IMR-90 (cell line): ENCODE measurements at regions not wholly inside any gene's neighbourhood (a gene's known extent, or its start where the extent isn't known, plus 50 kb on each side); places are given as distances from the start of the nearest gene placed in this dataset.

ENCODE experiments used
- BHLHE40 ChIP-seq: fragments of 150-350 bp; IDR thresholded peaks from 2 replicates; pipeline ENCODE4 v1.6.1; 2016; ENCODE audit warnings: mild to moderate bottlenecking, low read depth, low read length
- CEBPB ChIP-seq: IDR thresholded peaks from 2 replicates; pipeline ENCODE4 v1.6.1; 2012; ENCODE audit warnings: low read depth, low read length, improper control_type of control experiment
- CHD1 ChIP-seq: IDR thresholded peaks from 2 replicates; pipeline ENCODE4 v1.6.1; 2012; ENCODE audit warnings: low read depth, low read length, improper control_type of control experiment
- MAZ ChIP-seq: IDR thresholded peaks from 2 replicates; pipeline ENCODE4 v1.6.1; 2012; ENCODE audit warnings: low read depth, mild to moderate bottlenecking, low read length, improper control_type of control experiment, moderate library complexity, borderline replicate concordance
- MXI1 ChIP-seq: IDR thresholded peaks from 2 replicates; pipeline ENCODE4 v1.6.1; 2012; ENCODE audit warnings: low read depth, mild to moderate bottlenecking, low read length, moderate library complexity, borderline replicate concordance
- NFE2L2 ChIP-seq: fragments of 150-350 bp; IDR thresholded peaks from 2 replicates; pipeline ENCODE4 v1.6.1; 2016; ENCODE audit warnings: low read depth, mild to moderate bottlenecking, low read length
- POLR2A ChIP-seq: IDR thresholded peaks from 2 replicates; pipeline ENCODE4 v1.6.1; 2012; ENCODE audit warnings: mild to moderate bottlenecking, low read depth, low read length
- RAD21 ChIP-seq: IDR thresholded peaks from 2 replicates; pipeline ENCODE4 v1.6.1; 2012; ENCODE audit warnings: low read length, improper control_type of control experiment
- RCOR1 ChIP-seq: IDR thresholded peaks from 2 replicates; pipeline ENCODE4 v1.6.1; 2012; ENCODE audit warnings: mild to moderate bottlenecking, low read length, improper control_type of control experiment; ENCODE audit not compliant: insufficient replicate concordance
- RFX5 ChIP-seq: IDR thresholded peaks from 2 replicates; pipeline ENCODE4 v1.8.0; 2012; ENCODE audit warnings: low read depth, mild to moderate bottlenecking, low read length, moderate library complexity
- SMC3 ChIP-seq: fragments of 150-350 bp; IDR thresholded peaks from 2 replicates; pipeline ENCODE4 v1.6.1; 2016; ENCODE audit warnings: low read depth, mild to moderate bottlenecking, antibody characterized with exemption, low read length, moderate library complexity
- TF ChIP-seq, protein P1 (sequence below): conservative IDR thresholded peaks from 2 replicates; pipeline ENCODE4 v1.5.1; 2012; ENCODE audit warnings: mild to moderate bottlenecking, low read depth, low read length, improper control_type of control experiment
- TF ChIP-seq, protein P2 (sequence below): fragments of 150-350 bp; IDR thresholded peaks from 2 replicates; pipeline ENCODE4 v1.6.1; 2017; ENCODE audit warnings: mild to moderate bottlenecking, antibody characterized with exemption, low read length, low read depth
- TF ChIP-seq, protein P3 (sequence below): fragments of 150-350 bp; IDR thresholded peaks from 2 replicates; pipeline ENCODE4 v1.6.1; 2016; ENCODE audit warnings: low read depth, mild to moderate bottlenecking, low read length, moderate library complexity, borderline replicate concordance

DNA sequence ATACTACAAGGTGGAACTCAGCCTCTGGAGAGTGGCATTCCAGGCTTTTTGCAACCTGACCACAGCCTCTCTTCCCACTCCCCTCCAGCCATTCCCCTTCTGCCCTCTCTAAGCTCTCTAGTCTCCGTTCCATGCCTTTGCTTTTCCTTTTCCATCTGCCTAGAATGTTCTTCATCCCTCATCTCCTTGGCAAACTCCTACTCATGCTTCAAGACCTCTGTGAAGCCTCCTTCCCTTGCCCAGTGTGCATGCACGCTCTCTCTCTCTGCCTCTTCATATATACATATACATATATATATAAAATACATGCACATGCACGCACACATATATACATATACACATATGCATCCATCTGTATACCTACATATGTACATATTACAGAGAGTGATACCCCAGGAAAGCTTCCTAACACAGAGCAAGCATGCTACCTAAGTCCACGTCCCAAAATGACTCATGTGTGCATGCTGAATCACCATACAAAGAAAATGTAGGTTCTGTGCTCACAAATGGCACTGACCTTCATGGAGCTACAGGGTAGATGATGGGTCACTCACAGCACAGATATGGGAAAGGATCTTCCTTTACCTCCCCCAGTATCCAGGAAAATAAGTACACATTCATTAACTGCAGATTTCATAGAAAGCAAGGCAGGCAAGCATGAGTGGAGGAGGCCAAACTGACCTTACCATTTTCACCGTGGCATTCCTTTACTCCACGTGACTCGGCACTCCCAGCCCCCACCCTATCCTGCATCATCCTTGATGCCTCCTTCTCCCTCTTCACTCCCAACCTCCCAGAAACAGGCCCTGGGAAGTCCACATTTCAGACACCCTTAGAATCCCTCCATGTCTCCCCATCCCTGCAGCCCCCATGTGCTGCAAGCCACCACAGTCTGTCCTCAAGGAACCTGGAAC is 238.4 kb upstream of the ZMIZ1 start:
- TF ChIP-seq, protein P1, sequence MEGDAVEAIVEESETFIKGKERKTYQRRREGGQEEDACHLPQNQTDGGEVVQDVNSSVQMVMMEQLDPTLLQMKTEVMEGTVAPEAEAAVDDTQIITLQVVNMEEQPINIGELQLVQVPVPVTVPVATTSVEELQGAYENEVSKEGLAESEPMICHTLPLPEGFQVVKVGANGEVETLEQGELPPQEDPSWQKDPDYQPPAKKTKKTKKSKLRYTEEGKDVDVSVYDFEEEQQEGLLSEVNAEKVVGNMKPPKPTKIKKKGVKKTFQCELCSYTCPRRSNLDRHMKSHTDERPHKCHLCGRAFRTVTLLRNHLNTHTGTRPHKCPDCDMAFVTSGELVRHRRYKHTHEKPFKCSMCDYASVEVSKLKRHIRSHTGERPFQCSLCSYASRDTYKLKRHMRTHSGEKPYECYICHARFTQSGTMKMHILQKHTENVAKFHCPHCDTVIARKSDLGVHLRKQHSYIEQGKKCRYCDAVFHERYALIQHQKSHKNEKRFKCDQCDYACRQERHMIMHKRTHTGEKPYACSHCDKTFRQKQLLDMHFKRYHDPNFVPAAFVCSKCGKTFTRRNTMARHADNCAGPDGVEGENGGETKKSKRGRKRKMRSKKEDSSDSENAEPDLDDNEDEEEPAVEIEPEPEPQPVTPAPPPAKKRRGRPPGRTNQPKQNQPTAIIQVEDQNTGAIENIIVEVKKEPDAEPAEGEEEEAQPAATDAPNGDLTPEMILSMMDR = no peak
- TF ChIP-seq RFX5 (no peak), RAD21 (no peak), BHLHE40 (no peak), POLR2A (no peak), MXI1 (no peak), CEBPB (no peak), CHD1 (no peak), SMC3 (no peak), MAZ (no peak), RCOR1 (no peak), NFE2L2 (peak; percentile 61)
- TF ChIP-seq, protein P2, sequence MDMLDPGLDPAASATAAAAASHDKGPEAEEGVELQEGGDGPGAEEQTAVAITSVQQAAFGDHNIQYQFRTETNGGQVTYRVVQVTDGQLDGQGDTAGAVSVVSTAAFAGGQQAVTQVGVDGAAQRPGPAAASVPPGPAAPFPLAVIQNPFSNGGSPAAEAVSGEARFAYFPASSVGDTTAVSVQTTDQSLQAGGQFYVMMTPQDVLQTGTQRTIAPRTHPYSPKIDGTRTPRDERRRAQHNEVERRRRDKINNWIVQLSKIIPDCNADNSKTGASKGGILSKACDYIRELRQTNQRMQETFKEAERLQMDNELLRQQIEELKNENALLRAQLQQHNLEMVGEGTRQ = peak; percentile 57; the same call in 1 of the 2 replicates
- TF ChIP-seq, protein P3, sequence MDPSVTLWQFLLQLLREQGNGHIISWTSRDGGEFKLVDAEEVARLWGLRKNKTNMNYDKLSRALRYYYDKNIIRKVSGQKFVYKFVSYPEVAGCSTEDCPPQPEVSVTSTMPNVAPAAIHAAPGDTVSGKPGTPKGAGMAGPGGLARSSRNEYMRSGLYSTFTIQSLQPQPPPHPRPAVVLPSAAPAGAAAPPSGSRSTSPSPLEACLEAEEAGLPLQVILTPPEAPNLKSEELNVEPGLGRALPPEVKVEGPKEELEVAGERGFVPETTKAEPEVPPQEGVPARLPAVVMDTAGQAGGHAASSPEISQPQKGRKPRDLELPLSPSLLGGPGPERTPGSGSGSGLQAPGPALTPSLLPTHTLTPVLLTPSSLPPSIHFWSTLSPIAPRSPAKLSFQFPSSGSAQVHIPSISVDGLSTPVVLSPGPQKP = no peak
